Neural cell (in vitro differentiated cells): ENCODE measurements at regions not wholly inside any gene's neighbourhood (a gene's known extent, or its start where the extent isn't known, plus 50 kb on each side); places are given as distances from the start of the nearest gene placed in this dataset.

ENCODE experiments used
- H2AFZ ChIP-seq: fragments of 200-600, 300-800 bp; sonication (generic), shearing (Covaris generic); 2 replicates; pipeline ENCODE4 v1.6.0; 2014; ENCODE audit warnings: low read depth, mild to moderate bottlenecking, antibody characterized with exemption, low read length, moderate library complexity
- H3F3A ChIP-seq: fragments of 200-600 bp; shearing (Covaris generic); 2 replicates; pipeline ENCODE4 v1.6.1; 2016; ENCODE audit warnings: mild to moderate bottlenecking, moderate library complexity, mixed read lengths, antibody characterized with exemption, low read length; ENCODE audit not compliant: insufficient read depth, poor library complexity, severe bottlenecking
- H3K27ac ChIP-seq: fragments of 200-600, 300-800 bp; sonication (generic), shearing (Covaris generic); 2 replicates; pipeline ENCODE4 v1.5.1; 2014; ENCODE audit warnings: mild to moderate bottlenecking, low read length, moderate library complexity
- H3K27me3 ChIP-seq: fragments of 300-800, 200-600 bp; sonication (generic), shearing (Covaris generic); 2 replicates; pipeline ENCODE4 v1.6.0; 2014; ENCODE audit warnings: mild to moderate bottlenecking, low read depth, low read length, moderate library complexity; ENCODE audit not compliant: insufficient read depth
- H3K36me3 ChIP-seq: fragments of 300-800, 200-600 bp; sonication (generic), shearing (Covaris generic); 2 replicates; pipeline ENCODE4 v1.5.1; 2014; ENCODE audit warnings: mild to moderate bottlenecking, antibody characterized with exemption, low read length, moderate library complexity; ENCODE audit not compliant: insufficient read depth
- H3K4me2 ChIP-seq: fragments of 300-800, 200-600 bp; sonication (generic), shearing (Covaris generic); 2 replicates; pipeline ENCODE4 v1.6.0; 2014; ENCODE audit warnings: mild to moderate bottlenecking, low read length
- H3K4me3 ChIP-seq: fragments of 300-800, 200-600 bp; sonication (generic), shearing (Covaris generic); 2 replicates; pipeline ENCODE4 v1.5.1; 2014; ENCODE audit warnings: mild to moderate bottlenecking, low read length, moderate library complexity
- H3K79me2 ChIP-seq: fragments of 200-600 bp; shearing (Covaris generic); replicated peaks from 2 replicates; pipeline ENCODE4 v1.6.0; 2014; ENCODE audit warnings: mild to moderate bottlenecking, low read length, moderate library complexity; ENCODE audit not compliant: insufficient read depth
- H3K9ac ChIP-seq: fragments of 300-800, 200-600 bp; sonication (generic), shearing (Covaris generic); 2 replicates; pipeline ENCODE4 v1.6.1; 2016; ENCODE audit warnings: mild to moderate bottlenecking, low read length, mixed read lengths
- H3K9me2 ChIP-seq: fragments of 200-600 bp; shearing (Covaris generic); 2 replicates; pipeline ENCODE4 v1.6.1; 2016; ENCODE audit warnings: mild to moderate bottlenecking, low read length, mixed read lengths; ENCODE audit not compliant: insufficient read depth
- H3K9me3 ChIP-seq: fragments of 200-600, 300-800 bp; sonication (generic), shearing (Covaris generic); 2 replicates; pipeline ENCODE4 v1.6.1; 2016; ENCODE audit warnings: mild to moderate bottlenecking, mixed run types, low read length, moderate library complexity, mixed read lengths
- H4K20me1 ChIP-seq: fragments of 200-600 bp; shearing (Covaris generic); 2 replicates; pipeline ENCODE4 v1.6.1; 2016; ENCODE audit warnings: mild to moderate bottlenecking, mixed run types; ENCODE audit not compliant: insufficient read depth
- EP300 ChIP-seq: fragments of 450-650 bp; conservative IDR thresholded peaks from 2 replicates; pipeline ENCODE4 v1.6.1; 2014; ENCODE audit warnings: antibody characterized with exemption, mild to moderate bottlenecking, moderate library complexity; ENCODE audit not compliant: poor library complexity, severe bottlenecking
- EZH2 ChIP-seq: fragments of 200-600, 300-800 bp; shearing (Covaris generic), sonication (generic); IDR thresholded peaks from 2 replicates; pipeline ENCODE4 v1.6.1; 2014; ENCODE audit warnings: antibody characterized with exemption, low read length, borderline replicate concordance, mild to moderate bottlenecking; ENCODE audit not compliant: insufficient read depth, poor library complexity, severe bottlenecking
- MXI1 ChIP-seq: fragments of 450-650 bp; conservative IDR thresholded peaks from 2 replicates; pipeline ENCODE4 v1.6.1; 2014; ENCODE audit warnings: antibody characterized with exemption, mild to moderate bottlenecking; ENCODE audit not compliant: poor library complexity, severe bottlenecking
- POLR2AphosphoS5 ChIP-seq: IDR thresholded peaks from 2 replicates; pipeline ENCODE4 v1.6.1; 2012
- RAD21 ChIP-seq: fragments of 450-650 bp; conservative IDR thresholded peaks from 2 replicates; pipeline ENCODE4 v1.6.1; 2014; ENCODE audit warnings: antibody characterized with exemption, mild to moderate bottlenecking, moderate library complexity
- SMC3 ChIP-seq: fragments of 450-650 bp; conservative IDR thresholded peaks from 2 replicates; pipeline ENCODE4 v1.6.1; 2014; ENCODE audit warnings: antibody characterized with exemption, mild to moderate bottlenecking, moderate library complexity; ENCODE audit not compliant: poor library complexity
- TAF1 ChIP-seq: IDR thresholded peaks from 2 replicates; pipeline ENCODE4 v1.6.1; 2012; ENCODE audit warnings: low read depth
- TF ChIP-seq, protein P1 (sequence below): IDR thresholded peaks from 2 replicates; pipeline ENCODE4 v1.6.1; 2012; ENCODE audit warnings: borderline replicate concordance
- TF ChIP-seq, protein P2 (sequence below): fragments of 450-650 bp; IDR thresholded peaks from 2 replicates; pipeline ENCODE4 v1.5.1; 2014; ENCODE audit warnings: antibody characterized with exemption, mild to moderate bottlenecking, moderate library complexity; ENCODE audit not compliant: poor library complexity, severe bottlenecking

DNA sequence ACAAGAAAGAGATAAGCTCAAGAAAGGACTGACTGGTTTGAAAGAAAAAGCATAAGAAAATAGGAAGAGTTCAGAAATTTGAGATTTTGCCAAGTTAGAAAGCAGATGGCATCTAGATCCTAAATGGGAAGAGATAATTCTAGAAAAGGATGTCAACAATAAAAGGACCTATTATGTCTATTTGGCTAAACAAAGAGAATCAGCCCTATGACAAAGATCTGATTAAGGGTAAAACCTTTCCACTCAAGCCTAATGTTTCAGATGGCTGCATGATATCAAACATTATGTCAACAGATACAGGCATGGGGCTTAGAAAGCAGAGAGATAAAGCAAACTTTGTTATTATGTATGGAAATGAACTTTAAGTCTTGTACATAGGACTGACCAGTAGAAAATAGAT lies 465.0 kb upstream of the TRIB2 start:
- Histone ChIP-seq H3K79me2 (no peaks in the 10 kb centered on the region), H3K9ac (no peak overlapping the region), H3K4me3 (no peak overlapping the region), H3K27ac (no peak overlapping the region), H3K36me3 (no peaks in the 10 kb centered on the region), H3F3A (no peaks in the 10 kb centered on the region), H2AFZ (no peak overlapping the region), H3K27me3 (no peaks in the 10 kb centered on the region), H3K4me2 (no peak overlapping the region), H3K9me2 (no peaks in the 10 kb centered on the region), H3K9me3 (no peaks in the 10 kb centered on the region), H4K20me1 (no peaks in the 10 kb centered on the region)
- TF ChIP-seq, protein P1, sequence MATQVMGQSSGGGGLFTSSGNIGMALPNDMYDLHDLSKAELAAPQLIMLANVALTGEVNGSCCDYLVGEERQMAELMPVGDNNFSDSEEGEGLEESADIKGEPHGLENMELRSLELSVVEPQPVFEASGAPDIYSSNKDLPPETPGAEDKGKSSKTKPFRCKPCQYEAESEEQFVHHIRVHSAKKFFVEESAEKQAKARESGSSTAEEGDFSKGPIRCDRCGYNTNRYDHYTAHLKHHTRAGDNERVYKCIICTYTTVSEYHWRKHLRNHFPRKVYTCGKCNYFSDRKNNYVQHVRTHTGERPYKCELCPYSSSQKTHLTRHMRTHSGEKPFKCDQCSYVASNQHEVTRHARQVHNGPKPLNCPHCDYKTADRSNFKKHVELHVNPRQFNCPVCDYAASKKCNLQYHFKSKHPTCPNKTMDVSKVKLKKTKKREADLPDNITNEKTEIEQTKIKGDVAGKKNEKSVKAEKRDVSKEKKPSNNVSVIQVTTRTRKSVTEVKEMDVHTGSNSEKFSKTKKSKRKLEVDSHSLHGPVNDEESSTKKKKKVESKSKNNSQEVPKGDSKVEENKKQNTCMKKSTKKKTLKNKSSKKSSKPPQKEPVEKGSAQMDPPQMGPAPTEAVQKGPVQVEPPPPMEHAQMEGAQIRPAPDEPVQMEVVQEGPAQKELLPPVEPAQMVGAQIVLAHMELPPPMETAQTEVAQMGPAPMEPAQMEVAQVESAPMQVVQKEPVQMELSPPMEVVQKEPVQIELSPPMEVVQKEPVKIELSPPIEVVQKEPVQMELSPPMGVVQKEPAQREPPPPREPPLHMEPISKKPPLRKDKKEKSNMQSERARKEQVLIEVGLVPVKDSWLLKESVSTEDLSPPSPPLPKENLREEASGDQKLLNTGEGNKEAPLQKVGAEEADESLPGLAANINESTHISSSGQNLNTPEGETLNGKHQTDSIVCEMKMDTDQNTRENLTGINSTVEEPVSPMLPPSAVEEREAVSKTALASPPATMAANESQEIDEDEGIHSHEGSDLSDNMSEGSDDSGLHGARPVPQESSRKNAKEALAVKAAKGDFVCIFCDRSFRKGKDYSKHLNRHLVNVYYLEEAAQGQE: no peak
- TF ChIP-seq TAF1 (no peak), EP300 (no peak), RAD21 (no peak)

DNA sequence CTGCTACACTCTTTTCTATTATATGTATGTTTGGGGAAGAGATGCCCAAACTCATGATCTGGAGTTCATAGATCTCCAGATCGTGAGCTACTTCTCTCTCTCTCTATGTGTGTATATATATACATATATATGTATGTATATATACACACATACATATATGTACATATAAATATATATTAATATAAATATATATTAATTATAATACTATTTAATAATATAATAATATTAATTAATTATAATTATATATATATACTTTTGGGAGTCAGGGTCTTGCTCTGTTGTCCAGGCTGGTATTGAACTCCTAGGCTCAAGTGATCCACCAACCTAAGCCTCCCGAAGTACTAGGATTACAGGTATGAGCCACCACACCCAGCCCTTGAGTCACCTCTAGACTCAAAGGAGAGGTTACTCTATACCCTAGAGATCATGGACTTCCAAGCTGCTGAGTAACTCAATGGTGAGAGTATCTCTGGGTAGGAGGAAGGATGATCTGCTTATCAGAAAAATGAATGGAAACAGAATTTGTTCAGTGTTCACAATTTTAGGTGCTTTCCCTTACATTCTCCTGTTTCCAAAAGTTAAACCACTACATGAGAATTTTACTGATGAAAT lies 463.5 kb upstream of the TRIB2 start:
- H3K36me3 ChIP-seq: no peaks in the 10 kb centered on the region
- no peaks in the 10 kb centered on the region for H4K20me1 ChIP-seq
- H3K9me2 ChIP-seq: no peaks in the 10 kb centered on the region
- no peak overlapping the region for H3K4me3 ChIP-seq
- no peak for TF ChIP-seq TAF1
- TF ChIP-seq SMC3: no peak
- no peak for TF ChIP-seq EZH2
- TF ChIP-seq, protein P2, sequence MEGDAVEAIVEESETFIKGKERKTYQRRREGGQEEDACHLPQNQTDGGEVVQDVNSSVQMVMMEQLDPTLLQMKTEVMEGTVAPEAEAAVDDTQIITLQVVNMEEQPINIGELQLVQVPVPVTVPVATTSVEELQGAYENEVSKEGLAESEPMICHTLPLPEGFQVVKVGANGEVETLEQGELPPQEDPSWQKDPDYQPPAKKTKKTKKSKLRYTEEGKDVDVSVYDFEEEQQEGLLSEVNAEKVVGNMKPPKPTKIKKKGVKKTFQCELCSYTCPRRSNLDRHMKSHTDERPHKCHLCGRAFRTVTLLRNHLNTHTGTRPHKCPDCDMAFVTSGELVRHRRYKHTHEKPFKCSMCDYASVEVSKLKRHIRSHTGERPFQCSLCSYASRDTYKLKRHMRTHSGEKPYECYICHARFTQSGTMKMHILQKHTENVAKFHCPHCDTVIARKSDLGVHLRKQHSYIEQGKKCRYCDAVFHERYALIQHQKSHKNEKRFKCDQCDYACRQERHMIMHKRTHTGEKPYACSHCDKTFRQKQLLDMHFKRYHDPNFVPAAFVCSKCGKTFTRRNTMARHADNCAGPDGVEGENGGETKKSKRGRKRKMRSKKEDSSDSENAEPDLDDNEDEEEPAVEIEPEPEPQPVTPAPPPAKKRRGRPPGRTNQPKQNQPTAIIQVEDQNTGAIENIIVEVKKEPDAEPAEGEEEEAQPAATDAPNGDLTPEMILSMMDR: no peak
- no peak for TF ChIP-seq POLR2AphosphoS5
- no peaks in the 10 kb centered on the region for H3K27me3 ChIP-seq
- H3K79me2 ChIP-seq: no peaks in the 10 kb centered on the region
- no peak overlapping the region for H3K4me2 ChIP-seq
- H3K27ac ChIP-seq: no peak overlapping the region
- H3K9me3 ChIP-seq: no peaks in the 10 kb centered on the region
- H2AFZ ChIP-seq: no peak overlapping the region
- H3K9ac ChIP-seq: no peak overlapping the region
- H3F3A ChIP-seq: no peaks in the 10 kb centered on the region

DNA sequence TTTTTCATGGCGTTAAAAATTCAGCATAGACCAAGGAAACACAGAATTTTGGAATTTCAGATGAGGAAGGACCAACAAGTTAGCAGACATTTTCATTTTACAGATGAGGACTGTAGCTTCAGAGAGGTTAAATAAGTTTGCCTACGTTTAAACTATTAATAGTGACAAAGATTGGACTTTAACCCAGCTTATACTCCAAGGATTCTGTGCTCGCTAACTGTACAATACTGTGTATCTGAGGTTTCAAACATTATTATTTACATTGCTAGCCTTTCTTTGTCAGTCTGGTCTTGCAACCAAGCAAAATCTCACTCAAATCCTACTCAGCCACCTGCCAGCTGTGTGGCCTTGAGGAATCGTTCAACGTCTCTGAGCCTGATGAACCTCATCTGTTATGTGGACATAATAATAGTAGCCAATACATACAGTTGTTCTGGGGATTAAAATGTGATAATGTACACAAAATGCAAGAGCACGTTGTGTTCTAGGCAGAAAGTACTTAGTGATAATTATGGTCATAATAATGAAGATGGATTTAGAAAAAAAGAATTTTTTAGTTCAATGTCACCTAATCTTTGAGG lies 462.4 kb upstream of the TRIB2 start:
- Histone ChIP-seq H3K9me2 (no peaks in the 10 kb centered on the region), H3K36me3 (no peaks in the 10 kb centered on the region), H3K27me3 (no peaks in the 10 kb centered on the region), H3K27ac (no peak overlapping the region), H3K4me2 (no peak overlapping the region), H3K4me3 (no peak overlapping the region), H3K9ac (no peak overlapping the region), H2AFZ (no peak overlapping the region), H4K20me1 (no peaks in the 10 kb centered on the region), H3K79me2 (no peaks in the 10 kb centered on the region), H3K9me3 (no peaks in the 10 kb centered on the region), H3F3A (no peaks in the 10 kb centered on the region)
- TF ChIP-seq POLR2AphosphoS5 (no peak), SMC3 (no peak), MXI1 (no peak), EZH2 (no peak), RAD21 (no peak), TAF1 (no peak), EP300 (no peak)
- TF ChIP-seq, protein P2: no peak
- TF ChIP-seq, protein P1: no peak
